Endothelial cell of umbilical vein (primary cell): ENCODE measurements at regions not wholly inside any gene's neighbourhood (a gene's known extent, or its start where the extent isn't known, plus 50 kb on each side); places are given as distances from the start of the nearest gene placed in this dataset.
"Not testable (repeated sequence)": the region's sequence is repeated elsewhere in the genome, so short reads cannot be mapped to it uniquely, and the experiment has no call there.

ENCODE experiments used
- BruUV-seq: library from RNA; stranded (reverse); fragments of 400-500 nt; replicated peaks from 2 replicates; lab custom pipeline; 2021; lab: Mats Ljungman, UMichigan
- CTCF ChIA-PET: fragments of 300-600, 350-600 bp; sonication (Branson Sonifier 250); formaldehyde crosslinking; loops from one replicate; lab custom pipeline; 2021; ENCODE audit warnings: antibody characterized with exemption, inconsistent platforms; lab: Charles Lee
- POLR2A ChIA-PET: fragments of 300-600, 350-600 bp; sonication (Branson Sonifier 250); formaldehyde crosslinking; loops from one replicate; lab custom pipeline; 2021; ENCODE audit warnings: antibody characterized with exemption, inconsistent platforms; lab: Charles Lee
- DNase-seq: peaks from one replicate; pipeline ENCODE4 v3.0.0-alpha.2; 2011; ENCODE audit warnings: low read depth, low spot score
- FAIRE-seq: peaks from 2 replicates; lab custom pipeline; 2011; peaks lifted over from hg19 to GRCh38; lab: Jason Lieb, UNC
- H2AFZ ChIP-seq: 2 replicates; pipeline ENCODE4 v1.6.0; 2012; ENCODE audit warnings: low read depth, low read length, control low read depth, inconsistent platforms
- H3K27ac ChIP-seq: 2 replicates; pipeline ENCODE4 v1.5.1; 2011; ENCODE audit warnings: low read depth, mild to moderate bottlenecking, control low read depth, low read length, moderate library complexity; ENCODE audit not compliant: insufficient read depth
- H3K27me3 ChIP-seq, 2 experiments: 2 replicates each; pipeline versions ENCODE4 v1.6.0 to v1.6.1; 2011; ENCODE audit warnings: low read length in 2 of 2, mixed read lengths in 1 of 2; ENCODE audit not compliant: control insufficient read depth in 2 of 2, insufficient read depth in 2 of 2
- H3K36me3 ChIP-seq, 2 experiments: 2 replicates in 1 of 2; 3 replicates in 1 of 2; pipeline ENCODE4 v1.5.1; 2011; ENCODE audit warnings: low read length in 2 of 2, mild to moderate bottlenecking in 1 of 2, moderate library complexity in 1 of 2; ENCODE audit not compliant: control insufficient read depth in 2 of 2, insufficient read depth in 2 of 2; ENCODE audit errors: extremely low read depth in 1 of 2
- H3K4me1 ChIP-seq: 3 replicates; pipeline ENCODE4 v1.5.1; 2011; ENCODE audit warnings: mild to moderate bottlenecking, low read length; ENCODE audit not compliant: control insufficient read depth, insufficient read depth; ENCODE audit errors: extremely low read depth
- H3K4me2 ChIP-seq: 2 replicates; pipeline ENCODE4 v1.6.1; 2011; ENCODE audit warnings: low read length, control low read depth, mixed read lengths; ENCODE audit not compliant: insufficient read depth
- H3K4me3 ChIP-seq, 3 experiments: fragments of 200-600 bp in 1 of 3; sonication (generic), shearing (Covaris generic) in 1 of 3; replicated peaks in 1 of 3; 2 replicates each; pipeline ENCODE4 v1.5.1; 2011 to 2016; ENCODE audit warnings: control low read depth in 3 of 3, low read length in 3 of 3, mild to moderate bottlenecking in 2 of 3, inconsistent platforms in 1 of 3, low read depth in 1 of 3, moderate library complexity in 1 of 3; ENCODE audit not compliant: insufficient read depth in 1 of 3
- H3K79me2 ChIP-seq: 2 replicates; pipeline ENCODE4 v1.6.0; 2012; ENCODE audit warnings: low read length, inconsistent platforms; ENCODE audit not compliant: control insufficient read depth, insufficient read depth
- H3K9ac ChIP-seq: replicated peaks from 2 replicates; pipeline ENCODE3; 2011; ENCODE audit warnings: low read length, control low read depth; ENCODE audit not compliant: insufficient read depth; ENCODE audit errors: extremely low read depth
- H3K9me1 ChIP-seq: replicated peaks from 3 replicates; pipeline ENCODE4 v1.6.0; 2011; ENCODE audit warnings: mild to moderate bottlenecking, low read length; ENCODE audit not compliant: control insufficient read depth, insufficient read depth; ENCODE audit errors: extremely low read depth
- H3K9me3 ChIP-seq: replicated peaks from 2 replicates; pipeline ENCODE4 v1.5.1; 2012; ENCODE audit warnings: low read length, inconsistent platforms; ENCODE audit not compliant: control insufficient read depth, insufficient read depth
- H4K20me1 ChIP-seq: replicated peaks from 2 replicates; pipeline ENCODE3; 2011; ENCODE audit warnings: mild to moderate bottlenecking, low read length; ENCODE audit not compliant: control insufficient read depth, insufficient read depth; ENCODE audit errors: extremely low read depth
- CTCF ChIP-seq, 2 donors: IDR thresholded peaks; 1 replicate in 1 of 2; 2 replicates in 1 of 2; pipeline ENCODE4 v1.5.1; 2011; ENCODE audit warnings: low read length in 2 of 2, mild to moderate bottlenecking in 2 of 2, moderate library complexity in 2 of 2, control low read depth in 1 of 2, inconsistent platforms in 1 of 2, low read depth in 1 of 2; ENCODE audit not compliant: insufficient read depth in 1 of 2; ENCODE audit errors: extremely low read depth in 1 of 2
- EZH2 ChIP-seq: IDR thresholded peaks from 2 replicates; pipeline ENCODE4 v1.6.1; 2012; ENCODE audit warnings: borderline replicate concordance, low read depth, mild to moderate bottlenecking, moderate library complexity, low read length, inconsistent platforms; ENCODE audit not compliant: severe bottlenecking
- FOS ChIP-seq: IDR thresholded peaks from 2 replicates; pipeline ENCODE4 v1.6.1; 2011; ENCODE audit warnings: mild to moderate bottlenecking, low read length, moderate library complexity, borderline replicate concordance; ENCODE audit not compliant: insufficient read depth
- GATA2 ChIP-seq: IDR thresholded peaks from 2 replicates; pipeline ENCODE4 v1.7.0; 2011; ENCODE audit warnings: low read depth, mild to moderate bottlenecking, moderate library complexity, mixed read lengths, low read length; ENCODE audit not compliant: insufficient read length, insufficient read depth
- JUN ChIP-seq: IDR thresholded peaks from 2 replicates; pipeline ENCODE4 v1.6.1; 2011; ENCODE audit warnings: borderline replicate concordance, low read depth; ENCODE audit not compliant: insufficient read length, insufficient read depth
- MAX ChIP-seq: IDR thresholded peaks from 2 replicates; pipeline ENCODE4 v1.6.1; 2011; ENCODE audit not compliant: insufficient read depth, insufficient read length
- MYC ChIP-seq: IDR thresholded peaks from one replicate; pipeline ENCODE4 v1.6.1; 2011; ENCODE audit warnings: mild to moderate bottlenecking, low read depth, low read length
- POLR2A ChIP-seq: IDR thresholded peaks from 2 replicates; pipeline ENCODE4 v1.6.1; 2012; ENCODE audit warnings: low read depth, mild to moderate bottlenecking, control low read depth, low read length
- POLR2AphosphoS5 ChIP-seq: IDR thresholded peaks from 2 replicates; pipeline ENCODE4 v1.6.1; 2012; ENCODE audit warnings: low read depth, mild to moderate bottlenecking, control low read depth, low read length, moderate library complexity; ENCODE audit not compliant: insufficient read depth
- dilution Hi-C: fragments of 300-500 bp; cut with MboI; formaldehyde crosslinking; loops from one replicate; pipeline ENCODE4 v1.15.0; 2019; ENCODE audit warnings: low sequenced_read_pairs; ENCODE audit not compliant: extremely low pct_ligation_motif_present
- intact Hi-C: fragments of 100-400 bp; cut with micrococcal nuclease; formaldehyde crosslinking; loops from one replicate; pipeline ENCODE4 v1.10.0; 2022

- H3K27me3 ChIP-seq = peaks cover 0 to 2% of the 10 kb centered on the region in 2 experiments
- no peaks in the 10 kb centered on the region for H3K36me3 ChIP-seq
- H4K20me1 ChIP-seq = no peaks in the 10 kb centered on the region
- no peaks in the 10 kb centered on the region for H3K4me1 ChIP-seq
- no peak for TF ChIP-seq EZH2
- TF ChIP-seq POLR2A = no peak
- no peak for TF ChIP-seq GATA2
- no peak for TF ChIP-seq MYC
- TF ChIP-seq MAX = no peak
- TF ChIP-seq FOS = no peak
- TF ChIP-seq CTCF (IDR thresholded peaks at IDR 0.05; ENCODE audit: extremely low read depth in 1 of 2, insufficient read depth in 1 of 2, low read depth in 1 of 2, low read length in 2 of 2) = no peak
- TF ChIP-seq JUN = no peak
- TF ChIP-seq POLR2AphosphoS5 = no peak
- H3K9ac ChIP-seq = no peak overlapping the region
- no TSS peak for BruUV-seq
- intact Hi-C loops = no loop called here
- no peak overlapping the region for H3K4me2 ChIP-seq
- DNase-seq (no peak), FAIRE-seq (peak; percentile 48)
- no peaks in the 10 kb centered on the region for H3K79me2 ChIP-seq
- H3K27ac ChIP-seq = no peak overlapping the region
- no peak overlapping the region for H2AFZ ChIP-seq
- POLR2A ChIA-PET = no interaction called here
- CTCF ChIA-PET = no interaction called here
- H3K4me3 ChIP-seq = no peak overlapping the region
- no peaks in the 10 kb centered on the region for H3K9me3 ChIP-seq
- no peaks in the 10 kb centered on the region for H3K9me1 ChIP-seq
- dilution Hi-C loops = no loop called here
These were observed 61.8 kb upstream of the IFNLR1 start for GRCh38 chr1:24248859-24249258.

- H3K36me3 ChIP-seq, H3K9me3 ChIP-seq, H3K27me3 ChIP-seq, H2AFZ ChIP-seq, H3K79me2 ChIP-seq, H3K27ac ChIP-seq, DNase-seq, H3K4me3 ChIP-seq, H3K9me1 ChIP-seq, dilution Hi-C loops, H3K4me2 ChIP-seq, H3K9ac ChIP-seq, H4K20me1 ChIP-seq, H3K4me1 ChIP-seq, intact Hi-C loops, FAIRE-seq, CTCF ChIA-PET, BruUV-seq: not testable (repeated sequence)
- POLR2A ChIA-PET = interaction anchor here (0.6 kb wide), 1 partner anchor 381 kb away, joined by 3 read pairs; no protein-coding TSS in a partner anchor
These were observed 60.2 kb upstream of the IFNLR1 start for GRCh38 chr1:24247337-24247736.
